HEK293 (cell line): ENCODE measurements at regions not wholly inside any gene's neighbourhood (a gene's known extent, or its start where the extent isn't known, plus 50 kb on each side); places are given as distances from the start of the nearest gene placed in this dataset.

Source experiments
- TCF7L2 ChIP-seq: IDR thresholded peaks from 2 replicates; pipeline ENCODE4 v1.6.1; 2011; ENCODE audit warnings: low read depth, mild to moderate bottlenecking, inconsistent platforms, low read length, moderate library complexity, borderline replicate concordance
- ZNF114 ChIP-seq: fragments of 450-650 bp; formaldehyde crosslinking; IDR thresholded peaks from 2 replicates; pipeline ENCODE4 v1.5.0; 2017; ENCODE audit warnings: missing biosample characterization, missing genetic modification characterization
- TF ChIP-seq, protein P1 (sequence below): fragments of 450-650 bp; formaldehyde crosslinking; IDR thresholded peaks from 2 replicates; pipeline ENCODE4 v1.5.1; 2016; ENCODE audit warnings: missing biosample characterization, missing genetic modification characterization
- TF ChIP-seq, protein P2 (sequence below): fragments of 450-650 bp; formaldehyde crosslinking; IDR thresholded peaks from 2 replicates; pipeline ENCODE4 v1.5.1; 2016; ENCODE audit warnings: missing biosample characterization, missing genetic modification characterization, low read depth
- TF ChIP-seq, protein P3 (sequence below): fragments of 450-650 bp; formaldehyde crosslinking; IDR thresholded peaks from 2 replicates; pipeline ENCODE4 v1.5.1; 2016; ENCODE audit warnings: missing biosample characterization, missing genetic modification characterization
- TF ChIP-seq, protein P4 (sequence below): fragments of 450-650 bp; formaldehyde crosslinking; IDR thresholded peaks from 2 replicates; pipeline ENCODE4 v1.5.1; 2016; ENCODE audit warnings: missing biosample characterization, missing genetic modification characterization

DNA sequence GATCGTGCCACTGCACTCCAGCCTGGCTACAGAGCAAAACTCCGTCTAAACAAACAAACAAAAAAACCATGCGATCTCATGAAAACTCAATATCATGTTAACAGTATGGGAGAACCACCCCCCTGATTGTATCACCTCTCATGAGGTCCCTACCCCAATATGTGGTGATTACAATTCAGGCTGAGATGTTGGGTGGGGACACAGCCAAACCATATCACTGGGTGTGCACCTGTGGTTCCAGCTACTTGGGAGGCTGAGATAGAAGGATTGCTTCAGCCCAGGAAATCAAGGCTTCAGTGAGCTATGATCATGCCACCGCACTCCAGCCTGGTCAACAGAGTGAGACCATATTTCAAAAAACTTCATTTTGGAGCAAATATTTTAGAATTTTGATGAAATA lies 1094.7 kb upstream of the CDH8 start:
- TF ChIP-seq, protein P1, sequence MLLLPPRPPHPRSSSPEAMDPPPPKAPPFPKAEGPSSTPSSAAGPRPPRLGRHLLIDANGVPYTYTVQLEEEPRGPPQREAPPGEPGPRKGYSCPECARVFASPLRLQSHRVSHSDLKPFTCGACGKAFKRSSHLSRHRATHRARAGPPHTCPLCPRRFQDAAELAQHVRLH: no peak
- TF ChIP-seq, protein P2, sequence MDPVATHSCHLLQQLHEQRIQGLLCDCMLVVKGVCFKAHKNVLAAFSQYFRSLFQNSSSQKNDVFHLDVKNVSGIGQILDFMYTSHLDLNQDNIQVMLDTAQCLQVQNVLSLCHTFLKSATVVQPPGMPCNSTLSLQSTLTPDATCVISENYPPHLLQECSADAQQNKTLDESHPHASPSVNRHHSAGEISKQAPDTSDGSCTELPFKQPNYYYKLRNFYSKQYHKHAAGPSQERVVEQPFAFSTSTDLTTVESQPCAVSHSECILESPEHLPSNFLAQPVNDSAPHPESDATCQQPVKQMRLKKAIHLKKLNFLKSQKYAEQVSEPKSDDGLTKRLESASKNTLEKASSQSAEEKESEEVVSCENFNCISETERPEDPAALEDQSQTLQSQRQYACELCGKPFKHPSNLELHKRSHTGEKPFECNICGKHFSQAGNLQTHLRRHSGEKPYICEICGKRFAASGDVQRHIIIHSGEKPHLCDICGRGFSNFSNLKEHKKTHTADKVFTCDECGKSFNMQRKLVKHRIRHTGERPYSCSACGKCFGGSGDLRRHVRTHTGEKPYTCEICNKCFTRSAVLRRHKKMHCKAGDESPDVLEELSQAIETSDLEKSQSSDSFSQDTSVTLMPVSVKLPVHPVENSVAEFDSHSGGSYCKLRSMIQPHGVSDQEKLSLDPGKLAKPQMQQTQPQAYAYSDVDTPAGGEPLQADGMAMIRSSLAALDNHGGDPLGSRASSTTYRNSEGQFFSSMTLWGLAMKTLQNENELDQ (tag by site-specific recombination): no peak
- TF ChIP-seq, protein P3, sequence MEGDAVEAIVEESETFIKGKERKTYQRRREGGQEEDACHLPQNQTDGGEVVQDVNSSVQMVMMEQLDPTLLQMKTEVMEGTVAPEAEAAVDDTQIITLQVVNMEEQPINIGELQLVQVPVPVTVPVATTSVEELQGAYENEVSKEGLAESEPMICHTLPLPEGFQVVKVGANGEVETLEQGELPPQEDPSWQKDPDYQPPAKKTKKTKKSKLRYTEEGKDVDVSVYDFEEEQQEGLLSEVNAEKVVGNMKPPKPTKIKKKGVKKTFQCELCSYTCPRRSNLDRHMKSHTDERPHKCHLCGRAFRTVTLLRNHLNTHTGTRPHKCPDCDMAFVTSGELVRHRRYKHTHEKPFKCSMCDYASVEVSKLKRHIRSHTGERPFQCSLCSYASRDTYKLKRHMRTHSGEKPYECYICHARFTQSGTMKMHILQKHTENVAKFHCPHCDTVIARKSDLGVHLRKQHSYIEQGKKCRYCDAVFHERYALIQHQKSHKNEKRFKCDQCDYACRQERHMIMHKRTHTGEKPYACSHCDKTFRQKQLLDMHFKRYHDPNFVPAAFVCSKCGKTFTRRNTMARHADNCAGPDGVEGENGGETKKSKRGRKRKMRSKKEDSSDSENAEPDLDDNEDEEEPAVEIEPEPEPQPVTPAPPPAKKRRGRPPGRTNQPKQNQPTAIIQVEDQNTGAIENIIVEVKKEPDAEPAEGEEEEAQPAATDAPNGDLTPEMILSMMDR (tag by site-specific recombination): no peak
- TF ChIP-seq, protein P4, sequence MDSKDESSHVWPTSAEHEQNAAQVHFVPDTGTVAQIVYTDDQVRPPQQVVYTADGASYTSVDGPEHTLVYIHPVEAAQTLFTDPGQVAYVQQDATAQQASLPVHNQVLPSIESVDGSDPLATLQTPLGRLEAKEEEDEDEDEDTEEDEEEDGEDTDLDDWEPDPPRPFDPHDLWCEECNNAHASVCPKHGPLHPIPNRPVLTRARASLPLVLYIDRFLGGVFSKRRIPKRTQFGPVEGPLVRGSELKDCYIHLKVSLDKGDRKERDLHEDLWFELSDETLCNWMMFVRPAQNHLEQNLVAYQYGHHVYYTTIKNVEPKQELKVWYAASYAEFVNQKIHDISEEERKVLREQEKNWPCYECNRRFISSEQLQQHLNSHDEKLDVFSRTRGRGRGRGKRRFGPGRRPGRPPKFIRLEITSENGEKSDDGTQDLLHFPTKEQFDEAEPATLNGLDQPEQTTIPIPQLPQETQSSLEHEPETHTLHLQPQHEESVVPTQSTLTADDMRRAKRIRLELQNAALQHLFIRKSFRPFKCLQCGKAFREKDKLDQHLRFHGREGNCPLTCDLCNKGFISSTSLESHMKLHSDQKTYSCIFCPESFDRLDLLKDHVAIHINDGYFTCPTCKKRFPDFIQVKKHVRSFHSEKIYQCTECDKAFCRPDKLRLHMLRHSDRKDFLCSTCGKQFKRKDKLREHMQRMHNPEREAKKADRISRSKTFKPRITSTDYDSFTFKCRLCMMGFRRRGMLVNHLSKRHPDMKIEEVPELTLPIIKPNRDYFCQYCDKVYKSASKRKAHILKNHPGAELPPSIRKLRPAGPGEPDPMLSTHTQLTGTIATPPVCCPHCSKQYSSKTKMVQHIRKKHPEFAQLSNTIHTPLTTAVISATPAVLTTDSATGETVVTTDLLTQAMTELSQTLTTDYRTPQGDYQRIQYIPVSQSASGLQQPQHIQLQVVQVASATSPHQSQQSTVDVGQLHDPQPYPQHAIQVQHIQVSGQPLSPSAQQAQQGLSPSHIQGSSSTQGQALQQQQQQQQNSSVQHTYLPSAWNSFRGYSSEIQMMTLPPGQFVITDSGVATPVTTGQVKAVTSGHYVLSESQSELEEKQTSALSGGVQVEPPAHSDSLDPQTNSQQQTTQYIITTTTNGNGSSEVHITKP (tag by site-specific recombination): no peak
- no peak for TF ChIP-seq TCF7L2
- no peak for TF ChIP-seq ZNF114
